Testis (tissue), 2 donors: ENCODE measurements at regions not wholly inside any gene's neighbourhood (a gene's known extent, or its start where the extent isn't known, plus 50 kb on each side); places are given as distances from the start of the nearest gene placed in this dataset.
"Not testable (repeated sequence)": the region's sequence is repeated elsewhere in the genome, so short reads cannot be mapped to it uniquely, and the experiment has no call there.

Experiments used
- DNase-seq: peaks from one replicate; pipeline ENCODE4 v3.0.0-alpha.2; 2019
- H3K27ac ChIP-seq, 2 donors: fragments of 200-600 bp; sonication (generic); one replicate each; pipeline ENCODE4 v1.5.1; 2019
- H3K27me3 ChIP-seq: fragments of 200-600 bp; sonication (generic); one replicate; pipeline ENCODE4 v1.5.1; 2019
- H3K36me3 ChIP-seq: fragments of 200-600 bp; sonication (generic); one replicate; pipeline ENCODE4 v1.5.1; 2017; ENCODE audit warnings: low read depth; ENCODE audit errors: missing control alignments
- H3K4me1 ChIP-seq: fragments of 200-600 bp; sonication (generic); one replicate; pipeline ENCODE4 v1.5.1; 2019
- H3K4me3 ChIP-seq, 2 donors: fragments of 200-600 bp; sonication (generic); one replicate each; pipeline ENCODE4 v1.5.1; 2017 to 2019
- H3K9me3 ChIP-seq: fragments of 200-600 bp; sonication (generic); one replicate; pipeline ENCODE4 v1.5.1; 2017
- POLR2A ChIP-seq: fragments of 450-650 bp; IDR thresholded peaks from one replicate; pipeline ENCODE4 v1.6.1; 2017; ENCODE audit warnings: antibody characterized with exemption, mild to moderate bottlenecking, moderate library complexity
- WGBS, 2 donors: methylation state at CpG; one replicate each; pipeline ENCODE4 v1.1.5; 2018; 5-methylcytosine and 5-hydroxymethylcytosine counted together
- intact Hi-C: fragments of 100-400 bp; cut with DNase I; formaldehyde crosslinking; loops from one replicate; pipeline ENCODE4 v1.15.1; 2023; ENCODE audit warnings: low total_unique reads
- TF ChIP-seq, protein P1 (sequence below), 3 experiments: fragments of 450-650 bp in 2 of 3; fragments of 200-600 bp in 1 of 3; sonication (generic) in 1 of 3; IDR thresholded peaks; one replicate each; pipeline ENCODE4 v1.5.1; 2016 to 2019; ENCODE audit warnings: antibody characterized with exemption in 3 of 3, mild to moderate bottlenecking in 2 of 3, moderate library complexity in 1 of 3

DNA sequence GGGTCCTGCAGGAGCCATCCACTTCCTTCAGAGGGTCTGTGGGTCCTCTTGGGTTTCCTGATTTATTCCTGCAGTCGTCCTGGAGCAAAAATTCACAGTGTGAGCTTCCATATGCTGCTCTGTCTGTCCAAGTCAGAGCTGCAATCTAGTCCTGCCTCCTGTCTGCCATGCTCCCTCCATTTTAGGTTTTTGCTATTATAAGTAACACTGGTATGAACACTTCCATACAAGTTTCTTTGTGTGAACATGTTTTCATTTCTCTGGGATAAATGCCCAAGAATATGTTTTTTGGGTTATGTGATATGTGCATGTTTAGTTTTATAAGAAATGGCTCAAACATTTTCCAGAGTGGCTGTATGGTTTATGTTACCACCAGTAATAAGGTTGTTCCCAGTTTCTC lies 188.1 kb downstream of the ACTR3B start:
- Histone ChIP-seq H3K4me3 (no peak overlapping the region), H3K27ac (no peak overlapping the region), H3K36me3 (no peaks in the 10 kb centered on the region), H3K9me3 (no peaks in the 10 kb centered on the region), H3K4me1 (no peaks in the 10 kb centered on the region), H3K27me3 (no peaks in the 10 kb centered on the region)
- intact Hi-C loops: no loop called here
- DNase-seq: no peak
- TF ChIP-seq, protein P1, sequence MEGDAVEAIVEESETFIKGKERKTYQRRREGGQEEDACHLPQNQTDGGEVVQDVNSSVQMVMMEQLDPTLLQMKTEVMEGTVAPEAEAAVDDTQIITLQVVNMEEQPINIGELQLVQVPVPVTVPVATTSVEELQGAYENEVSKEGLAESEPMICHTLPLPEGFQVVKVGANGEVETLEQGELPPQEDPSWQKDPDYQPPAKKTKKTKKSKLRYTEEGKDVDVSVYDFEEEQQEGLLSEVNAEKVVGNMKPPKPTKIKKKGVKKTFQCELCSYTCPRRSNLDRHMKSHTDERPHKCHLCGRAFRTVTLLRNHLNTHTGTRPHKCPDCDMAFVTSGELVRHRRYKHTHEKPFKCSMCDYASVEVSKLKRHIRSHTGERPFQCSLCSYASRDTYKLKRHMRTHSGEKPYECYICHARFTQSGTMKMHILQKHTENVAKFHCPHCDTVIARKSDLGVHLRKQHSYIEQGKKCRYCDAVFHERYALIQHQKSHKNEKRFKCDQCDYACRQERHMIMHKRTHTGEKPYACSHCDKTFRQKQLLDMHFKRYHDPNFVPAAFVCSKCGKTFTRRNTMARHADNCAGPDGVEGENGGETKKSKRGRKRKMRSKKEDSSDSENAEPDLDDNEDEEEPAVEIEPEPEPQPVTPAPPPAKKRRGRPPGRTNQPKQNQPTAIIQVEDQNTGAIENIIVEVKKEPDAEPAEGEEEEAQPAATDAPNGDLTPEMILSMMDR (IDR thresholded peaks at IDR 0.05): no peak
- no peak for TF ChIP-seq POLR2A
- 67 to 89% methylated on average over 1 of the region's 1 CpG for WGBS, 2 donors

GRCh38 chr7:152949253-152949652 lies 189.7 kb downstream of the ACTR3B start:
- TF ChIP-seq POLR2A: no peak
- Histone ChIP-seq H3K4me3 (no peak overlapping the region), H3K27ac (no peak overlapping the region), H3K36me3 (no peaks in the 10 kb centered on the region), H3K27me3 (no peaks in the 10 kb centered on the region), H3K4me1 (no peaks in the 10 kb centered on the region), H3K9me3 (no peaks in the 10 kb centered on the region)
- intact Hi-C loops: no loop called here
- WGBS, 2 donors: 37 to 39% methylated on average over 3 of the region's 3 CpGs
- no peak for DNase-seq

DNA sequence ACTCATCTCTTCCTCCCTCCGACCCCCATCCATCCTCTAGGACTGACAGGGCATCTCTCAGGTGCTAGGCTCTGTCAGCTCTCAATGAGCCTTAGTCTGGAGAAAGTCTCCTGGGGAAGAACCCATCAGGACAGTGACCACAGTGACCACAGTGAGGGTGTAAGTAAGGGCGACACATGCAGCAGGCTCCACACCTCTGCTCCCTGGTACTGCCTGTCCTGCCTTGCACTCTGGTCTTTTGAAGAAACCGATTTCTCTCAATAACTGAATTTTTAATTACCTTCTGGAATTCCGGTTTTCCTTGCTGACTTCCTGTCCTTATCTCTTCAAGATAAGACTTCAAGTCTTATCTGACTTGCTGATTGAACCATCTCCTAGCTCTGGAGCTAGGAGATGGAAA lies 190.2 kb downstream of the ACTR3B start:
- Histone ChIP-seq H3K36me3 (no peaks in the 10 kb centered on the region), H3K4me3 (no peak overlapping the region), H3K9me3 (no peaks in the 10 kb centered on the region), H3K4me1 (no peaks in the 10 kb centered on the region), H3K27ac (no peak overlapping the region), H3K27me3 (no peaks in the 10 kb centered on the region)
- WGBS, 2 donors: 67% methylated on average over 4 of the region's 4 CpGs
- intact Hi-C loops: no loop called here
- TF ChIP-seq POLR2A: no peak
- TF ChIP-seq, protein P1 (IDR thresholded peaks at IDR 0.05): no peak
- DNase-seq: no peak

DNA sequence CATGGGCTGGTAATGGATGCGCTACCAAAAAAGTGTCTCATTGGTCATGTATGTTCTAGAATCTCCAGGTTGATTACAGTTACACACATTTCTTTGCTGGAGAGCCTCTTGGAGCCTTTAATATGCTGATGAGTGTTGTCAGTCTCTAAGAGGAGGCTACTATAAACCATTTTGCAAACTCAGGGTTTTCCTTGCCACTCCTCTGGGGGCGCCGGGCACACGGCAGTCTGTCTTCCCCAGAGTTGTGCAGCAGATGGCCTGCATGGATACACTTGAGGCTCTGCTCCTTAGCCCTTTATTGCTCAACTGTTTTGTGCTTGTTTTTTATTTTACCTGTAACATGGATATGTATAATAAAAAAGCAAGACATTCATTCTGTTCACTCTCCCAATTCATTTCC lies 196.5 kb downstream of the ACTR3B start:
- no peaks in the 10 kb centered on the region for H3K36me3 ChIP-seq
- intact Hi-C loops: no loop called here
- WGBS, 2 donors: 88% methylated on average over 4 of the region's 4 CpGs

DNA sequence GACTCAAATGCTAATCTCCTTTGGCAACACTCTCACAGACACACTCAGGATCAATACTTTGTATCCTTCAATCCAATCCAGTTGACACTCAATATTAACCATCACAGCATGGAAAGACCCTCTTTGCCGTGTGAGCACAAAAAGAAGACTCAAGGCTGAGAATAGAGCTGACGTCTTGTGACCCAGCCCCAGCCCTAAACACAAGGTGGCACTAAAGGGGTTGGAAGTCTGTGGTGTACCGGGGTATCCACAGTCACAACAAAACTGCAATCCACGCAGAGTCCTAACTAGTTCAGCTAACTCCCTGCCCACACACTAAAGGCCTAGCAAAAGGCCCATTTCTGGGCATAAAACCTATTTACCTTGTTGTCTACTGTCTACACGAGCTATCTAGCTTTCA lies 200.1 kb downstream of the ACTR3B start:
- intact Hi-C loops: no loop called here
- no peak overlapping the region for H3K4me3 ChIP-seq
- 88 to 89% methylated on average over 5 of the region's 5 CpGs for WGBS, 2 donors
- no peaks in the 10 kb centered on the region for H3K9me3 ChIP-seq
- no peaks in the 10 kb centered on the region for H3K36me3 ChIP-seq
- H3K27ac ChIP-seq: no peak overlapping the region
- TF ChIP-seq POLR2A: no peak
- TF ChIP-seq, protein P1 (IDR thresholded peaks at IDR 0.05): no peak
- no peak for DNase-seq
- no peaks in the 10 kb centered on the region for H3K4me1 ChIP-seq
- no peaks in the 10 kb centered on the region for H3K27me3 ChIP-seq

More for the DNA sequence above, 196.5 kb downstream of the ACTR3B start:
- H3K4me3 ChIP-seq: no peak overlapping the region
- TF ChIP-seq, protein P1 (IDR thresholded peaks at IDR 0.05): no peak
- no peak for TF ChIP-seq POLR2A
- no peak overlapping the region for H3K27ac ChIP-seq
- DNase-seq: no peak
- no peaks in the 10 kb centered on the region for H3K27me3 ChIP-seq
- H3K4me1 ChIP-seq: no peaks in the 10 kb centered on the region
- H3K9me3 ChIP-seq: no peaks in the 10 kb centered on the region

- WGBS, 2 donors: 93 to 100% methylated on average over 2 of the region's 2 CpGs
- H3K27ac ChIP-seq, H3K4me3 ChIP-seq, H3K4me1 ChIP-seq, DNase-seq, H3K9me3 ChIP-seq, H3K27me3 ChIP-seq, H3K36me3 ChIP-seq, intact Hi-C loops: not testable (repeated sequence)
These were observed 202.2 kb downstream of the ACTR3B start for GRCh38 chr7:152961796-152962195.
